ENCODE measurements at regions not wholly inside any gene's neighbourhood (a gene's known extent, or its start where the extent isn't known, plus 50 kb on each side); places are given as distances from the start of the nearest gene placed in this dataset.

- DNase-seq (ENCODE audit: low read depth): no peak
Measured at GRCh38 chr16:63614429-63614828, 1507.4 kb downstream of the CDH11 start.

GRCh38 chr16:63613701-63614100 lies 1508.2 kb downstream of the CDH11 start:
- no peak for DNase-seq (ENCODE audit: low read depth)

- DNase-seq (ENCODE audit: low read depth): no peak
Measured at GRCh38 chr16:63612462-63613227, 1509.2 kb downstream of the CDH11 start.

GRCh38 chr16:63606778-63607177 lies 1515.1 kb downstream of the CDH11 start:
- no peak for DNase-seq (ENCODE audit: low read depth)

- DNase-seq (ENCODE audit: low read depth): no peak
Measured at GRCh38 chr16:63602206-63602927, 1519.5 kb downstream of the CDH11 start.

GRCh38 chr16:63596716-63597115 lies 1525.1 kb downstream of the CDH11 start:
- no peak for DNase-seq (ENCODE audit: low read depth)

- no peak for DNase-seq (ENCODE audit: low read depth)
Measured at GRCh38 chr16:63592852-63593251, 1529.0 kb downstream of the CDH11 start.

- DNase-seq (ENCODE audit: low read depth): no peak
Measured at GRCh38 chr16:63581570-63581969, 1540.3 kb downstream of the CDH11 start.

GRCh38 chr16:63578791-63579190 lies 1542.6 kb upstream of the CDH8 start:
- no peak for DNase-seq (ENCODE audit: low read depth)

- DNase-seq (ENCODE audit: low read depth): no peak
Measured at GRCh38 chr16:63577891-63578290, 1541.7 kb upstream of the CDH8 start.

- DNase-seq (ENCODE audit: low read depth): no peak
Measured at GRCh38 chr16:63575041-63575440, 1538.8 kb upstream of the CDH8 start.

GRCh38 chr16:63568164-63568563 lies 1531.9 kb upstream of the CDH8 start:
- no peak for DNase-seq (ENCODE audit: low read depth)

GRCh38 chr16:63563819-63564505 lies 1527.7 kb upstream of the CDH8 start:
- no peak for DNase-seq (ENCODE audit: low read depth)

GRCh38 chr16:63553980-63554379 lies 1517.7 kb upstream of the CDH8 start:
- no peak for DNase-seq (ENCODE audit: low read depth)

GRCh38 chr16:63539276-63539675 lies 1503.0 kb upstream of the CDH8 start:
- no peak for DNase-seq (ENCODE audit: low read depth)

- DNase-seq (ENCODE audit: low read depth): no peak
Measured at GRCh38 chr16:63530974-63531373, 1494.7 kb upstream of the CDH8 start.

GRCh38 chr16:63530208-63530607 lies 1494.0 kb upstream of the CDH8 start:
- DNase-seq (ENCODE audit: low read depth): no peak

- no peak for DNase-seq (ENCODE audit: low read depth)
Measured at GRCh38 chr16:63527404-63527803, 1491.2 kb upstream of the CDH8 start.

GRCh38 chr16:63516394-63516793 lies 1480.2 kb upstream of the CDH8 start:
- no peak for DNase-seq (ENCODE audit: low read depth)

- no peak for DNase-seq (ENCODE audit: low read depth)
Measured at GRCh38 chr16:63512910-63513309, 1476.7 kb upstream of the CDH8 start.

GRCh38 chr16:63497408-63497807 lies 1461.2 kb upstream of the CDH8 start:
- DNase-seq (ENCODE audit: low read depth): no peak

GRCh38 chr16:63496282-63496681 lies 1460.0 kb upstream of the CDH8 start:
- no peak for DNase-seq (ENCODE audit: low read depth)

- DNase-seq (ENCODE audit: low read depth): no peak
Measured at GRCh38 chr16:63488955-63489354, 1452.7 kb upstream of the CDH8 start.

All from GM04503 (cell line).